HG03159 (cell line): ENCODE measurements at regions not wholly inside any gene's neighbourhood (a gene's known extent, or its start where the extent isn't known, plus 50 kb on each side); places are given as distances from the start of the nearest gene placed in this dataset.

Experiments
- ATAC-seq: cut with Tn5 transposase; IDR thresholded peaks from one replicate; pipeline ENCODE4 v1.9.1; 2021; ENCODE audit warnings: mild to moderate bottlenecking, moderate library complexity; ENCODE audit not compliant: unreplicated experiment

GRCh38 chr13:40315416-40316064, 350.9 kb downstream of the FOXO1 start:
- no peak for ATAC-seq

GRCh38 chr13:40316301-40316700, 350.1 kb downstream of the FOXO1 start:
- ATAC-seq, result no peak

- ATAC-seq, result no peak
These were observed 348.5 kb downstream of the FOXO1 start for GRCh38 chr13:40317980-40318327.

- ATAC-seq, result no peak
These were observed 348.1 kb downstream of the FOXO1 start for GRCh38 chr13:40318366-40318765.

GRCh38 chr13:40319699-40320579, 346.5 kb downstream of the FOXO1 start:
- no peak for ATAC-seq

GRCh38 chr13:40328091-40328490, 338.4 kb downstream of the FOXO1 start:
- ATAC-seq, result no peak

GRCh38 chr13:40329781-40330485, 336.5 kb downstream of the FOXO1 start:
- ATAC-seq, result no peak

GRCh38 chr13:40330950-40331349, 335.5 kb downstream of the FOXO1 start:
- ATAC-seq, result no peak

GRCh38 chr13:40331802-40332201, 334.6 kb downstream of the FOXO1 start:
- ATAC-seq, result no peak

- no peak for ATAC-seq
These were observed 333.2 kb downstream of the FOXO1 start for GRCh38 chr13:40333226-40333625.

- no peak for ATAC-seq
These were observed 332.4 kb downstream of the FOXO1 start for GRCh38 chr13:40334031-40334430.

- ATAC-seq, result no peak
These were observed 331.8 kb downstream of the FOXO1 start for GRCh38 chr13:40334616-40335015.

- ATAC-seq, result no peak
These were observed 329.9 kb downstream of the FOXO1 start for GRCh38 chr13:40336228-40337221.

- no peak for ATAC-seq
These were observed 328.8 kb downstream of the FOXO1 start for GRCh38 chr13:40337651-40338050.

- no peak for ATAC-seq
These were observed 328.2 kb downstream of the FOXO1 start for GRCh38 chr13:40338217-40338616.

- ATAC-seq, result no peak
These were observed 325.9 kb downstream of the FOXO1 start for GRCh38 chr13:40340368-40341095.

- no peak for ATAC-seq
These were observed 325.4 kb downstream of the FOXO1 start for GRCh38 chr13:40341096-40341471.

- ATAC-seq, result no peak
These were observed 324.9 kb downstream of the FOXO1 start for GRCh38 chr13:40341501-40341900.

GRCh38 chr13:40342461-40342860, 324.0 kb downstream of the FOXO1 start:
- ATAC-seq, result no peak

GRCh38 chr13:40342901-40343300, 323.5 kb downstream of the FOXO1 start:
- ATAC-seq, result no peak
